ENCODE measurements at regions not wholly inside any gene's neighbourhood (a gene's known extent, or its start where the extent isn't known, plus 50 kb on each side); places are given as distances from the start of the nearest gene placed in this dataset.

DNA sequence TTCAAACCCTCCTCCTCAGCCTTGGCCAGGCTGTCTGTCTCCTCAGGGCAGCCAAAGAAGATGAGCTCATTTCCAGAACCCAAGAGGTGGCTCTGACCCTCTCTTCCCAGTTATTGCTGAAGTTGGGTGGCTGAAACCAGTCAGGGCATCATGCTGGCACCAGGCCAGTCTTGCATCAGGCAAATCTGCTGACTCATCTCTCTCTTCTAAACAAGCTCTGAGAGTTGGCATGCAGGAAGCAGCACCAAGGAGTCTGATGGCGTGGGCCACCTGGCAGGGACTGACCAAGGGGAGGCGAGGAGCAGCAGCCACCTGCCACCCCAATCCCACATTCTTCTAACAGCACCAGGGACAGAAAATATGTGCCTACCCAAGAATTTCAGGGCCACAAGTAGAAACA is 104.8 kb upstream of the ATP1A1 start:
- H3K4me1 ChIP-seq (ENCODE audit: insufficient read depth, low read length, poor library complexity, severe bottlenecking) = peaks cover 11% of the 10 kb centered on the region
- no peak overlapping the region for H3K27ac ChIP-seq (ENCODE audit: low read depth, low read length, poor library complexity, severe bottlenecking)
- POLR2A ChIA-PET (ENCODE audit: low non-redundant PET) = no interaction called here
- H3K27me3 ChIP-seq (replicated peaks; ENCODE audit: insufficient read depth, low read depth, low read length, poor library complexity) = no peaks in the 10 kb centered on the region
- no peaks in the 10 kb centered on the region for H3K9me3 ChIP-seq (ENCODE audit: low read depth, low read length, poor library complexity, severe bottlenecking)
- CTCF ChIA-PET = no interaction called here
- H3K36me3 ChIP-seq (ENCODE audit: insufficient read depth, low read length, poor library complexity, severe bottlenecking) = no peaks in the 10 kb centered on the region
- BruUV-seq (replicated peaks) = no TSS peak
- intact Hi-C loops (cut with micrococcal nuclease; ENCODE audit: unreplicated experiment) = no loop called here
- peak; percentile 70 for DNase-seq (ENCODE audit: low spot score)
- no peak overlapping the region for H3K4me3 ChIP-seq (ENCODE audit: low read depth, low read length, poor library complexity, severe bottlenecking)
- TF ChIP-seq, protein P1, sequence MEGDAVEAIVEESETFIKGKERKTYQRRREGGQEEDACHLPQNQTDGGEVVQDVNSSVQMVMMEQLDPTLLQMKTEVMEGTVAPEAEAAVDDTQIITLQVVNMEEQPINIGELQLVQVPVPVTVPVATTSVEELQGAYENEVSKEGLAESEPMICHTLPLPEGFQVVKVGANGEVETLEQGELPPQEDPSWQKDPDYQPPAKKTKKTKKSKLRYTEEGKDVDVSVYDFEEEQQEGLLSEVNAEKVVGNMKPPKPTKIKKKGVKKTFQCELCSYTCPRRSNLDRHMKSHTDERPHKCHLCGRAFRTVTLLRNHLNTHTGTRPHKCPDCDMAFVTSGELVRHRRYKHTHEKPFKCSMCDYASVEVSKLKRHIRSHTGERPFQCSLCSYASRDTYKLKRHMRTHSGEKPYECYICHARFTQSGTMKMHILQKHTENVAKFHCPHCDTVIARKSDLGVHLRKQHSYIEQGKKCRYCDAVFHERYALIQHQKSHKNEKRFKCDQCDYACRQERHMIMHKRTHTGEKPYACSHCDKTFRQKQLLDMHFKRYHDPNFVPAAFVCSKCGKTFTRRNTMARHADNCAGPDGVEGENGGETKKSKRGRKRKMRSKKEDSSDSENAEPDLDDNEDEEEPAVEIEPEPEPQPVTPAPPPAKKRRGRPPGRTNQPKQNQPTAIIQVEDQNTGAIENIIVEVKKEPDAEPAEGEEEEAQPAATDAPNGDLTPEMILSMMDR (conservative IDR thresholded peaks at IDR 0.05; ENCODE audit: low read depth, low read length) = no peak
- no peak for TF ChIP-seq EZH2 (IDR thresholded peaks at IDR 0.05; ENCODE audit: borderline replicate concordance, low read depth, low read length, poor library complexity, severe bottlenecking)

DNA sequence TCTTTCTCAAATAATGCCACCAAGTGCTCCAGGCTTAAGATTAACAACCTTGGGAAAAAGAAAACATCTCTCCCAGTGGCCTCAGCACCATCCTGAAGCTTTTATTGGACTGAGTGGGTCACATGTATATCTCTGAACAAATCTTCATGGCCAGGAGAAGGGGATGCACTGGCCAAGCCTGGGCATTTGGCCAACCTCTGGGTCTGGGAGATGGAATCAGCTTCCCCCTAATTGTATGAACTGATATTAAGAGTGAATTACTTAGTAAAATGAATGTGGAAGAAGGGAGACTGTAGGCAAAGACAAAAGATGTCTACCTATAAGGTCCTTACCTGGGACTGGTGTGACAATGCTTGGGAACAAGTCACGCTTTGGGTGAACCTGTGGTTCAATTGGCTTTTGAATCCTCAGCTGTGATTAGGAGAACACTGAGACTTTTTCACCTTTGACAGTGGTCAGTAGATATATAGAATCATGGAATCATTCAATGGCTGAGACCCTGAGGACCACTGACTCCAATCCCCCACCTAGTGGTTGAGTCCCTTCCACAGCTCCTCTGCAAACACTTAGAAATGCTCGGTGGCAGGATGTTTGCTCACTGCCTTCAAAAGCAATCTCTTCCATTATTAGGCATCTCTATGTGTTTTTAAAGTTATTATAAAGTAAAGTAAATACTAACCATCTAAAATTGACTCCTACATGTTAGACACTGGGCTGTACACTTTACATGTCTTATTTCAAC is 102.6 kb upstream of the ATP1A1 start:
- DNase-seq (ENCODE audit: low spot score) = no peak
- H3K4me1 ChIP-seq (ENCODE audit: insufficient read depth, low read length, poor library complexity, severe bottlenecking) = peaks cover 20% of the 10 kb centered on the region
- no peaks in the 10 kb centered on the region for H3K27me3 ChIP-seq (replicated peaks; ENCODE audit: insufficient read depth, low read depth, low read length, poor library complexity)
- POLR2A ChIA-PET (ENCODE audit: low non-redundant PET) = no interaction called here
- no peak overlapping the region for H3K4me3 ChIP-seq (ENCODE audit: low read depth, low read length, poor library complexity, severe bottlenecking)
- H3K27ac ChIP-seq (ENCODE audit: low read depth, low read length, poor library complexity, severe bottlenecking) = no peak overlapping the region
- no peaks in the 10 kb centered on the region for H3K36me3 ChIP-seq (ENCODE audit: insufficient read depth, low read length, poor library complexity, severe bottlenecking)
- BruUV-seq (replicated peaks) = no TSS peak
- no peak for TF ChIP-seq EZH2 (IDR thresholded peaks at IDR 0.05; ENCODE audit: borderline replicate concordance, low read depth, low read length, poor library complexity, severe bottlenecking)
- TF ChIP-seq, protein P1 (conservative IDR thresholded peaks at IDR 0.05; ENCODE audit: low read depth, low read length) = no peak
- intact Hi-C loops (cut with micrococcal nuclease; ENCODE audit: unreplicated experiment) = no loop called here
- CTCF ChIA-PET = no interaction called here
- no peaks in the 10 kb centered on the region for H3K9me3 ChIP-seq (ENCODE audit: low read depth, low read length, poor library complexity, severe bottlenecking)

DNA sequence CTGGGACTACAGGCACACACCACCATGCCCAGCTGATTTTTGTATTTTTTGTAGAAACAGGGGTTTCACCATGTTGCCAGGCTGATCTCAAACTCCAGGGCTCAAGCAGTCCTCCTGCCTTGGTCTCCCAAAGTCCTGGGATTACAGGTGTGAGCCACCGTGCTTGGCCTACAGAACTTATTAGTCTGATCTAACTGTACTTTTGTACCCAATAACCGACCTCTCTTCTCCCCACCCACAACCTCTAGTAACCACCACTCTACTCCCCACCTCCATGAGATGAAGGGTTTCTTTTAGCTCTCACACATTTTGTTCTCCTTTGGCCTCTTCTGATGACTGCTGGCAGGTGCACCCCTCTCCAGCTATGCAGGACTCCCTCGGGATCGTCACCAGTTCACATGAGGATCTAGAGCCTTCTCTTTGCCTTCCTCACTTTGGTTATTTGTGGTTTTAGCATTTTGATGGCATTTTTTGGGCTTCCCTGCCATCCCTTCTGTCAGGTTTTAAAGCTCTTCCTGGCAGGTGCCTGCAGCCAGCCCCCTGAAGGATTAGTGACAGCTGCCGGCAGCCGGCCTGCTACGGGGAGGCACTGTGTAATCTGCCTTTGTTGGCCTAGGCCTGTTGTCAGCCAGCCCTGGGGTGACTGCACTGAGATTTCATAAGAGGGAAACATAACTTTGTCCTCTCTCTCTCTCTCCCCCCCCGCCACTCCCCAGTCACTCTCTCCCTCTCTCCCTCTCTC is 99.8 kb upstream of the ATP1A1 start:
- intact Hi-C loops (cut with micrococcal nuclease; ENCODE audit: unreplicated experiment) = no loop called here
- peaks cover 16% of the 10 kb centered on the region for H3K4me1 ChIP-seq (ENCODE audit: insufficient read depth, low read length, poor library complexity, severe bottlenecking)
- no peaks in the 10 kb centered on the region for H3K27me3 ChIP-seq (replicated peaks; ENCODE audit: insufficient read depth, low read depth, low read length, poor library complexity)
- ChIA-PET CTCF (no interaction called here), POLR2A (ENCODE audit: low non-redundant PET) (no interaction called here)
- no peak overlapping the region for H3K27ac ChIP-seq (ENCODE audit: low read depth, low read length, poor library complexity, severe bottlenecking)
- peak; percentile 24 for DNase-seq (ENCODE audit: low spot score)
- no peak for TF ChIP-seq EZH2 (IDR thresholded peaks at IDR 0.05; ENCODE audit: borderline replicate concordance, low read depth, low read length, poor library complexity, severe bottlenecking)
- TF ChIP-seq, protein P1 (conservative IDR thresholded peaks at IDR 0.05; ENCODE audit: low read depth, low read length) = no peak
- no peak overlapping the region for H3K4me3 ChIP-seq (ENCODE audit: low read depth, low read length, poor library complexity, severe bottlenecking)
- BruUV-seq (replicated peaks) = no TSS peak
- H3K36me3 ChIP-seq (ENCODE audit: insufficient read depth, low read length, poor library complexity, severe bottlenecking) = no peaks in the 10 kb centered on the region
- H3K9me3 ChIP-seq (ENCODE audit: low read depth, low read length, poor library complexity, severe bottlenecking) = no peaks in the 10 kb centered on the region
